Inferior parietal cortex (tissue), 1 donor: ENCODE measurements at regions not wholly inside any gene's neighbourhood (a gene's known extent, or its start where the extent isn't known, plus 50 kb on each side); places are given as distances from the start of the nearest gene placed in this dataset.
"Not testable (repeated sequence)": the region's sequence is repeated elsewhere in the genome, so short reads cannot be mapped to it uniquely, and the experiment has no call there.

ENCODE experiments used
- DNase-seq: peaks from one replicate; pipeline ENCODE4 v3.0.0-alpha.2; 2016; ENCODE audit errors: extremely low spot score

GRCh38 chr9:73095425-73095824 is 56.2 kb upstream of the ANXA1 start:
- no peak for DNase-seq

- no peak for DNase-seq
Observed at GRCh38 chr9:73093740-73094379, 57.8 kb upstream of the ANXA1 start.

- DNase-seq: no peak
Observed at GRCh38 chr9:73093016-73093739, 58.5 kb upstream of the ANXA1 start.

GRCh38 chr9:73091909-73092308 is 59.8 kb upstream of the ANXA1 start:
- DNase-seq: no peak

- DNase-seq: no peak
Observed at GRCh38 chr9:73090214-73090613, 61.5 kb upstream of the ANXA1 start.

- no peak for DNase-seq
Observed at GRCh38 chr9:73089304-73089985, 62.2 kb upstream of the ANXA1 start.

- not testable (repeated sequence) for DNase-seq
Observed at GRCh38 chr9:73087876-73088275, 63.8 kb upstream of the ANXA1 start.

- DNase-seq: no peak
Observed at GRCh38 chr9:73083519-73083918, 68.1 kb upstream of the ANXA1 start.

GRCh38 chr9:73081979-73082657 is 69.5 kb upstream of the ANXA1 start:
- peak; percentile 74 for DNase-seq

- DNase-seq: no peak
Observed at GRCh38 chr9:73080110-73080694, 71.5 kb upstream of the ANXA1 start.

GRCh38 chr9:73079326-73079725 is 72.3 kb upstream of the ANXA1 start:
- no peak for DNase-seq

GRCh38 chr9:73077625-73078030 is 74.0 kb upstream of the ANXA1 start:
- DNase-seq: no peak

GRCh38 chr9:73076970-73077369 is 74.7 kb upstream of the ANXA1 start:
- DNase-seq: no peak

- no peak for DNase-seq
Observed at GRCh38 chr9:73074176-73074708, 77.4 kb upstream of the ANXA1 start.

- no peak for DNase-seq
Observed at GRCh38 chr9:73073337-73074175, 78.1 kb upstream of the ANXA1 start.

- no peak for DNase-seq
Observed at GRCh38 chr9:73067074-73067473, 84.6 kb upstream of the ANXA1 start.

GRCh38 chr9:73065439-73065838 is 86.2 kb upstream of the ANXA1 start:
- DNase-seq: no peak

GRCh38 chr9:73064315-73064714 is 87.3 kb upstream of the ANXA1 start:
- DNase-seq: no peak

- no peak for DNase-seq
Observed at GRCh38 chr9:73061146-73061545, 90.5 kb upstream of the ANXA1 start.

GRCh38 chr9:73059247-73059646 is 92.4 kb upstream of the ANXA1 start:
- DNase-seq: no peak

GRCh38 chr9:73056245-73056644 is 95.4 kb upstream of the ANXA1 start:
- no peak for DNase-seq
